ENCODE measurements at regions not wholly inside any gene's neighbourhood (a gene's known extent, or its start where the extent isn't known, plus 50 kb on each side); places are given as distances from the start of the nearest gene placed in this dataset.

GRCh38 chr11:116302756-116303155, 470.0 kb downstream of the BUD13 start:
- no peaks in the 10 kb centered on the region for H3K36me3 Mint-ChIP-seq
- H4K20me1 ChIP-seq (ENCODE audit: low read depth): no peaks in the 10 kb centered on the region
- no peak overlapping the region for H3K27ac Mint-ChIP-seq
- no peaks in the 10 kb centered on the region for H3F3A ChIP-seq (ENCODE audit: low read depth)
- no peak overlapping the region for H3K4me3 Mint-ChIP-seq
- no peak for TF ChIP-seq EZH2 (IDR thresholded peaks at IDR 0.05)
- TF ChIP-seq EZH2phosphoT487 (IDR thresholded peaks at IDR 0.05): no peak
- TF ChIP-seq, protein P1, sequence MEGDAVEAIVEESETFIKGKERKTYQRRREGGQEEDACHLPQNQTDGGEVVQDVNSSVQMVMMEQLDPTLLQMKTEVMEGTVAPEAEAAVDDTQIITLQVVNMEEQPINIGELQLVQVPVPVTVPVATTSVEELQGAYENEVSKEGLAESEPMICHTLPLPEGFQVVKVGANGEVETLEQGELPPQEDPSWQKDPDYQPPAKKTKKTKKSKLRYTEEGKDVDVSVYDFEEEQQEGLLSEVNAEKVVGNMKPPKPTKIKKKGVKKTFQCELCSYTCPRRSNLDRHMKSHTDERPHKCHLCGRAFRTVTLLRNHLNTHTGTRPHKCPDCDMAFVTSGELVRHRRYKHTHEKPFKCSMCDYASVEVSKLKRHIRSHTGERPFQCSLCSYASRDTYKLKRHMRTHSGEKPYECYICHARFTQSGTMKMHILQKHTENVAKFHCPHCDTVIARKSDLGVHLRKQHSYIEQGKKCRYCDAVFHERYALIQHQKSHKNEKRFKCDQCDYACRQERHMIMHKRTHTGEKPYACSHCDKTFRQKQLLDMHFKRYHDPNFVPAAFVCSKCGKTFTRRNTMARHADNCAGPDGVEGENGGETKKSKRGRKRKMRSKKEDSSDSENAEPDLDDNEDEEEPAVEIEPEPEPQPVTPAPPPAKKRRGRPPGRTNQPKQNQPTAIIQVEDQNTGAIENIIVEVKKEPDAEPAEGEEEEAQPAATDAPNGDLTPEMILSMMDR (IDR thresholded peaks at IDR 0.05): no peak
- H3K4me1 Mint-ChIP-seq: no peaks in the 10 kb centered on the region
- no peaks in the 10 kb centered on the region for H3K4me1 ChIP-seq
- H2AFZ ChIP-seq (replicated peaks): no peak overlapping the region
- no peaks in the 10 kb centered on the region for H3K36me3 ChIP-seq
- no peak for DNase-seq (ENCODE audit: low spot score)
- peaks cover 2% of the 10 kb centered on the region for H3K9me3 Mint-ChIP-seq
- no peak overlapping the region for H3K4me3 ChIP-seq
- H3K27me3 ChIP-seq: no peaks in the 10 kb centered on the region
- no peaks in the 10 kb centered on the region for H3K9me3 ChIP-seq (ENCODE audit: low read depth)
- H3K27me3 Mint-ChIP-seq (ENCODE audit: insufficient read depth, low read depth): peaks cover 2% of the 10 kb centered on the region
- H3K79me2 ChIP-seq (ENCODE audit: low read depth): no peaks in the 10 kb centered on the region
- no peak overlapping the region for H3K4me2 ChIP-seq
- H3K27ac ChIP-seq: no peak overlapping the region
- H3K9ac ChIP-seq: no peak overlapping the region

GRCh38 chr11:116301141-116301540, 471.6 kb downstream of the BUD13 start:
- Histone ChIP-seq H3K79me2 (ENCODE audit: low read depth) (no peaks in the 10 kb centered on the region), H3F3A (ENCODE audit: low read depth) (no peaks in the 10 kb centered on the region), H3K9me3 (ENCODE audit: low read depth) (no peaks in the 10 kb centered on the region), H2AFZ (replicated peaks) (no peak overlapping the region), H3K4me1 (no peaks in the 10 kb centered on the region), H3K36me3 (no peaks in the 10 kb centered on the region), H3K9ac (no peak overlapping the region), H3K27me3 (no peaks in the 10 kb centered on the region), H3K4me2 (no peak overlapping the region), H3K4me3 (no peak overlapping the region), H3K27ac (no peak overlapping the region), H4K20me1 (ENCODE audit: low read depth) (no peaks in the 10 kb centered on the region)
- DNase-seq (ENCODE audit: low spot score): no peak
- Mint-ChIP-seq H3K27me3 (ENCODE audit: insufficient read depth, low read depth) (no peaks in the 10 kb centered on the region), H3K36me3 (no peaks in the 10 kb centered on the region), H3K4me1 (no peaks in the 10 kb centered on the region), H3K4me3 (no peak overlapping the region), H3K27ac (no peak overlapping the region), H3K9me3 (peaks cover 2% of the 10 kb centered on the region)
- TF ChIP-seq, protein P1 (IDR thresholded peaks at IDR 0.05): no peak
- TF ChIP-seq EZH2phosphoT487 (IDR thresholded peaks at IDR 0.05) (no peak), EZH2 (IDR thresholded peaks at IDR 0.05) (no peak)

DNA sequence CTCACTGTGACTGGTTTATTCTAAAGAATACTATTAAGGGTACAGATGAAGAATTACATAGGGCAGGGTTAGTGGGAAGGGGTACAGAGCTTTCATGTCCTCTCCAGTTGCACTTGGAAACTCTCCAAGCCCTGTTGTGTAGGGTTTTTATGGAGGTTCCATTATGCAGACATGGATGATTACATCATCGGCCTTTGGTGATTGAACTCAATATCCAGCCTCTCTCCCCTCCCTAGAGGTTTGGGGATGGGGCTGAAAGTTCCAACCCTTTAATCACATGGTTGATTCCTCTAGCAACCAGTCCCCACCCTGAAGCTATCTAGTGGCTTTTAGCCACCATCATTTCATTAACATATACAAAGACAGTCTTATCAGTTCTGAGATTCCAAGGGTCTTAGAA, 472.6 kb downstream of the BUD13 start:
- no peaks in the 10 kb centered on the region for H3K4me1 Mint-ChIP-seq
- TF ChIP-seq EZH2phosphoT487 (IDR thresholded peaks at IDR 0.05): no peak
- TF ChIP-seq, protein P1 (IDR thresholded peaks at IDR 0.05): no peak
- TF ChIP-seq EZH2 (IDR thresholded peaks at IDR 0.05): no peak
- H3K4me2 ChIP-seq: no peak overlapping the region

More for the DNA sequence above, 472.6 kb downstream of the BUD13 start:
- no peak overlapping the region for H3K9ac ChIP-seq
- Mint-ChIP-seq H3K27me3 (ENCODE audit: insufficient read depth, low read depth) (no peaks in the 10 kb centered on the region), H3K4me3 (no peak overlapping the region), H3K9me3 (no peaks in the 10 kb centered on the region), H3K36me3 (no peaks in the 10 kb centered on the region), H3K27ac (no peak overlapping the region)
- H3K27ac ChIP-seq: no peak overlapping the region
- DNase-seq (ENCODE audit: low spot score): no peak
- H3K79me2 ChIP-seq (ENCODE audit: low read depth): no peaks in the 10 kb centered on the region
- no peaks in the 10 kb centered on the region for H4K20me1 ChIP-seq (ENCODE audit: low read depth)
- H3K27me3 ChIP-seq: no peaks in the 10 kb centered on the region
- H2AFZ ChIP-seq (replicated peaks): no peak overlapping the region
- no peaks in the 10 kb centered on the region for H3K36me3 ChIP-seq
- no peaks in the 10 kb centered on the region for H3F3A ChIP-seq (ENCODE audit: low read depth)
- no peaks in the 10 kb centered on the region for H3K9me3 ChIP-seq (ENCODE audit: low read depth)
- no peak overlapping the region for H3K4me3 ChIP-seq
- H3K4me1 ChIP-seq: no peaks in the 10 kb centered on the region
